ENCODE measurements at regions not wholly inside any gene's neighbourhood (a gene's known extent, or its start where the extent isn't known, plus 50 kb on each side); places are given as distances from the start of the nearest gene placed in this dataset.

DNA sequence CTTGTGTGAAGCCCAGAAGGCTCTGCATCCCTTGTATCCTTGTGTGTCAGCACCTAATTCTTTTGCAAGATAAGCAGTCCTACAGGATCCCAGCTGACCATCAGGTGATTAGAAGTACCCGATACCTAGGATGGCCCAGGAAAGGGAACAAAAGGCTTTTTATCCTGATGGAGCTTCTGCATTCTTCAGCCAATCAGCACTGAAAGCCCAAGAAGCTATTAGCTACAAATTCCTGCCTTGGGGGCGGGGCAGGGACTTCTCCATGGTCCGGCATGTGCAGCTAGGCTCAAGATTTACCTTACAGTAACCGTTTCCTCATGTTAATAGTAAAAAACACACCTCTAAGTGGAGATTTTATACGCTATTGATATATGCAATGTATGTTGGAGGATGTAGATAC lies 264.6 kb upstream of the THUMPD2 start:
- TF ChIP-seq POLR2A (IDR thresholded peaks at IDR 0.05), result no peak
- no peak for TF ChIP-seq CTCF (IDR thresholded peaks at IDR 0.05)
- no peak for DNase-seq (ENCODE audit: low spot score in 2 of 2)
- 83 to 84% methylated on average over 5 of the region's 5 CpGs for WGBS, 2 donors
- intact Hi-C loops (cut with DNase I; ENCODE audit: low total_unique reads), result no loop called here
- H3K4me3 ChIP-seq (ENCODE audit: low read depth, poor library complexity, severe bottlenecking), result no peak overlapping the region

DNA sequence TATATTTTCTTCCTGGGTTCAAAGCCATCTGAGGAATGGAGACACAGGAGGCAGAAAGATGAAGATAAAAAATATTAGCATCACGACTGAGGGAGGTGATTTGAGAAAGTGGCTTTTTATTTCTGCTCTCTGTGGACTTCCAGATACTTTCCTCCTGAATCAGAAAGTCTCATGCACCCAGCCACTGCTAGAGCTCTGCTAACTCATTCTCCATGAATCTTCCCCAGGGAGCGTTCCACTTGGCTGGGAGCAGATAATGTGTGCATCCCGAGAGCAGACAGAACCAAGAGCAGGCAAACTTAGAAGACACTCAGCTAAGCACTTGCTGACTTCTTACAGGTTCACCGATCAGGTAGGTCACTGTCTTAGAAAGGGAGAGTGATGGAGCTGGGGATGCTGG lies 264.1 kb upstream of the THUMPD2 start:
- DNase-seq (ENCODE audit: low spot score in 2 of 2), result no peak
- no peak overlapping the region for H3K4me3 ChIP-seq (ENCODE audit: low read depth, poor library complexity, severe bottlenecking)
- no peak for TF ChIP-seq POLR2A (IDR thresholded peaks at IDR 0.05)
- no peak for TF ChIP-seq CTCF (IDR thresholded peaks at IDR 0.05)
- WGBS, 2 donors, result 85% methylated on average over 4 of the region's 4 CpGs
- intact Hi-C loops (cut with DNase I; ENCODE audit: low total_unique reads), result no loop called here

DNA sequence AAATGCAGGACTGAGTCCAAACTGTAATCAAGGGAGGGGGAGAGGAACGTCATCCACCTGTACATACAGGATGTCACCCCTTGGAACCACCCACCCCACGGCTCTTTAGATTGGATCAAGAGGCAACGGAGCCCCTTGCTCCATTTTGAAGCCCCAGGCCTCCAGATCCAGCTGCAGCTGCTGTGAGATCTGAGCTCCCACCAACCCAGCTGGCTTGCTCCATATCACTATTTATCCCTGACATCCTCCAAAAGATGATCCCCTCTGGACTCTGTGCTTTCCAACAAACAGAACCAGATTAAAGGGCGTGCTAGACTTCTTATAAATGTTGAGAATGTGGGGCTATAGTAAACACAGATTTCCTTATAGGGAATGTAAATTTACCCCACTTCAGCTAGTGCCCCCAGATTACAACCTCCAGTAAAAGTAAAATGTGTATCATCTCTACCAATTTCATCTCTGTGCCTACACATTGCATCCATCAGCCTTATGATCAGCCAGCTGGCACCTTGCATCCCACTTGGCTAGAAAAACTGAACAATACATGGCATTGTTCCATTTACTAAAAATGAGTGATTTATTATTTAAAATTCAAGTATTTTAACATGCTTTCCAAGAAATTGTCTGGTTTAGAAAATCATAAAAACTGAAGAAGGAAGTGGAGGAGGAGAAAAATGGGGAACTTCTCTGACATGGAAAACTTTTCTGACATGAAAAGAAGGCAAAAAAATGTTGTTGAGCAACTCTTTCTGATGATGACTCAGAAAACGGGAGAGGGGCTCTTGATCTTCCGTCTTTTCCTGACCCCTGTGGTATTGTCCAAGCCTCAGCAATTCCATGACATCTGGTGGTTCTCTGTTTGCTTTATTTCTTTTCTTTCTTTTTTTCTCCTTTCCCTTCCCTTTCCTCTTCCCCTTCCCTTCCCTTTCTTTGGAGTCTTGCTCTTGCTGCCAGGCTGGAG lies 262.6 kb upstream of the THUMPD2 start:
- intact Hi-C loops (cut with DNase I; ENCODE audit: low total_unique reads), result no loop called here
- no peak overlapping the region for H3K4me3 ChIP-seq (ENCODE audit: low read depth, poor library complexity, severe bottlenecking)
- TF ChIP-seq POLR2A (IDR thresholded peaks at IDR 0.05) (no peak), CTCF (IDR thresholded peaks at IDR 0.05) (no peak)
- DNase-seq (ENCODE audit: low spot score in 2 of 2), result no peak
- WGBS, 2 donors, result 48 to 56% methylated on average over 6 of the region's 6 CpGs

- TF ChIP-seq POLR2A (IDR thresholded peaks at IDR 0.05), result no peak
- no peak for TF ChIP-seq CTCF (IDR thresholded peaks at IDR 0.05)
- intact Hi-C loops (cut with DNase I; ENCODE audit: low total_unique reads), result no loop called here
- DNase-seq (ENCODE audit: low spot score in 2 of 2), result no peak
- no peak overlapping the region for H3K4me3 ChIP-seq (ENCODE audit: low read depth, poor library complexity, severe bottlenecking)
Measured at GRCh38 chr2:40039549-40039948, 260.5 kb upstream of the THUMPD2 start.

GRCh38 chr2:40038646-40039045 lies 259.6 kb upstream of the THUMPD2 start:
- H3K4me3 ChIP-seq (ENCODE audit: low read depth, poor library complexity, severe bottlenecking), result no peak overlapping the region
- no peak for DNase-seq (ENCODE audit: low spot score in 2 of 2)
- intact Hi-C loops (cut with DNase I; ENCODE audit: low total_unique reads), result no loop called here
- TF ChIP-seq POLR2A (IDR thresholded peaks at IDR 0.05) (no peak), CTCF (IDR thresholded peaks at IDR 0.05) (no peak)
- 66% methylated on average over 4 of the region's 4 CpGs for WGBS, 2 donors
